GM03348 (cell line): ENCODE measurements at regions not wholly inside any gene's neighbourhood (a gene's known extent, or its start where the extent isn't known, plus 50 kb on each side); places are given as distances from the start of the nearest gene placed in this dataset.

Source experiments
- DNase-seq: peaks from one replicate; pipeline ENCODE4 v3.0.0; 2012; ENCODE audit warnings: low spot score

DNA sequence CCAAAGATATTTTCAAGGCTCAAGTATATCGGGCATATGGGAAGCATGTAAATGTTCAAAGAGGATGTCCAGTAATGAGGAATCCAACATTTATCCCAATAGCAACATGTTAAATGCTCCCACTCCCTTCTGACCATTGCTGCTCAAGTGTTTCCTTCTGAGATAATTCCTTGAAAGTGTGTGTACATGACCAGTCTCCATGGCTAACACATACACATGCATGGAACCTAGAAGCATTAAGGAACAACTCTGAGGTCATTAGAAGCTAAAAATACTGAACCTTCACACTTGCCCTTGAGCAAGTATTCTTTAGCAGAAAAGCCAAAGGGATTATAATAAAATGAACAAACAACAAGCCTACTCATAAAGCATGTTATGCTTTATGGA is 433.8 kb upstream of the TCF4 start:
- no peak for DNase-seq

GRCh38 chr18:56021136-56021808 is 433.3 kb upstream of the TCF4 start:
- peak; percentile 8 for DNase-seq

- no peak for DNase-seq
Measured at GRCh38 chr18:56019908-56020307, 431.9 kb upstream of the TCF4 start.

GRCh38 chr18:56019156-56019555 is 431.2 kb upstream of the TCF4 start:
- DNase-seq: no peak

GRCh38 chr18:56009411-56009810 is 421.4 kb upstream of the TCF4 start:
- DNase-seq: no peak

DNA sequence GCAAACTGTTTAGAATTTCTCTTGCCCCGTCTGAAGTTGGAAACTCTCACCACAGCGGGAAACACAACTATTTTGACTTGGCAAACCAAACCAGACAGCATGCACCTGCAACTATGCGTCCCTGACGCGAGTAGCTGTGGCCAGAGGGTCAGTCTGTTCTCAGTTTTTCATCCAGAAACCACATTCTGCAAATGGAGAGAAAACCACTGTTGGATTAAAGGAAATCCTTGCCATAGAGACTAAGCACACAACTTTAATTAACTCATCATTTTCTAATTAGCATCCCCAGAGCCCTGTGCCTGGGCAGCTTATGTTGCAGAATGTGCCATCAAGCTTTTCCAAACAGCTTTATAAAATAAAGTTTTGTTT is 415.7 kb upstream of the TCF4 start:
- DNase-seq: no peak

- DNase-seq: no peak
Measured at GRCh38 chr18:56003009-56003719, 415.2 kb upstream of the TCF4 start.

GRCh38 chr18:56001576-56001975 is 413.6 kb upstream of the TCF4 start:
- no peak for DNase-seq

- DNase-seq: no peak
Measured at GRCh38 chr18:56000041-56000440, 412.0 kb upstream of the TCF4 start.

- peak; percentile 34 for DNase-seq
Measured at GRCh38 chr18:55999641-56000040, 411.6 kb upstream of the TCF4 start.

- no peak for DNase-seq
Measured at GRCh38 chr18:55998801-55999385, 410.9 kb upstream of the TCF4 start.

DNA sequence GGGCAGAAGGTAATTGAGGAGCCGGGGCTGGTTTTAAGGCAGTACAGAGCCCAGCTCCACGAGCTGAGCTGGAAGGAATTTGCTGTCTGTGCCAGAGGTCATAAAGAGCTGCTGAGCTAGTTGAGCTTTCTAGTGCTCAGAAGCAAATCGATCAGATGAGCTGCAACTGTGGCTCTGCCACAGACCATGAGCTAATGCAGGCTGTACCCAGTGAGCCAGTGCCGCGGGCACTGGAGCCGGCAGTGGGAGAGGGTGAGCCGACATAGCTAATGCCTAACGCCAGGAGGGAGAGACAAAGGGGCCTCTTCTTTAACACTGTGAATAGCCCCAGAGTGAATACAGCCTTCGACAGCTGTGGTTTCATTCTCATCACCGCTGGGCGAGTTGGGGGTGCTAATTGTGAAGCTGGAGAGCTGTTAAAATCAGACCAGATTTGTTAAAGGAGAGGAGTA is 410.1 kb upstream of the TCF4 start:
- DNase-seq: peak; percentile 73

DNA sequence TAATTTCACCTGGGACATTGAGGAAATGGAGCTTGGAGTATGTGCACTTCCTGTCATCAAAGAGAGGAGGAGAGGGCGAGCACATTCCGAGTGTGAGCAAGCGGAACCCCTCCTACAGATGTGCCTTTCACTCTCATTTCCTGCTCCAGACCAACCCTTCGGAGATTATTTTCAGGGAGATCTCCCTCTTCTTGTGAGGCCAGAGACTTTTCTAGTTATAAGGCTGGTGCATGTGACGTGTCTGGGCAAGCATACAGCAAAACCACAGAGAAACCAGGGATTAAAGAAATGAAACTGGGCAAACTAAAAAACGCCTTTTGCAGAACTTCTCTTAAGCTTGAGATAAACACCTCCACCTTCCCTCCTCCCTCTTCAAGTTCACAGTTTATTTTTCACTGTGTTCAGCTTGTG is 409.2 kb upstream of the TCF4 start:
- no peak for DNase-seq

DNA sequence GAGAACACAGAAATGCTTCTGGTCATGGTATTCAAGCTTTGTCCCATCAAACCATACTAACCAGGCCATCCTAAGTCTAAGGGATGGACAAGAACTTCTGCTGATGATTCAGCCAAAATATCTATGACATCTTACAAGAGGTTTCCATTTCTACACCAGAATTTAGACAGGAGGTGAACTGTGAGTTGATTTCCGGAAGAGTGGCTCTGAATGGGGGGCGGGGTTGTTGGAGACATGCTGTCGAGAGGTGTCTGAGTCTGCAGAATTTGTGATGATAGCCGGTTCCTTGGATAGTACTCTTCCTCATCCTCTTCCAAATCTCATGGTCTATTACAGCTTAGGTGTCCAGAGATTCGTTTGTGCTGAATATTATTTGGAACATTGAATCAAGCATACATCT is 408.7 kb upstream of the TCF4 start:
- DNase-seq: no peak

- DNase-seq: no peak
Measured at GRCh38 chr18:55990186-55990585, 402.2 kb upstream of the TCF4 start.

DNA sequence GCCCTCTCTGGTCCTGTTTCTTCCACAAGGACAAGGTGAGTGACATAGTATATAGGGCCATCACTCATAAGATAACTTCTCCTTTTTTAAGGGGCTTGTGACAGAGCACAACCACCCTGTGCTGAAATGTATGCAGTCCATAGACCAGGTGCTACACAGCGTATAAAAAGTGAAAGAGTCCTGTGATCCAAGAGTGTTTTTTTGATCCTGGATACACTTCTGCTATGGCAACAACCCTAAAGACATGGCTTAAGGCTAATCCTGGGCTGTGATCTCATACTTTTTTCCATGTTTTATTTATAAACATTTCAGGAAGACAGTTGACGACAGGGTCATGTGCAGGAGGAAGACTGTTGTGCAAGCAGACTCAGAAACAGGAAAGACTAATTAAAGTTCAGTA is 400.5 kb upstream of the TCF4 start:
- no peak for DNase-seq

DNA sequence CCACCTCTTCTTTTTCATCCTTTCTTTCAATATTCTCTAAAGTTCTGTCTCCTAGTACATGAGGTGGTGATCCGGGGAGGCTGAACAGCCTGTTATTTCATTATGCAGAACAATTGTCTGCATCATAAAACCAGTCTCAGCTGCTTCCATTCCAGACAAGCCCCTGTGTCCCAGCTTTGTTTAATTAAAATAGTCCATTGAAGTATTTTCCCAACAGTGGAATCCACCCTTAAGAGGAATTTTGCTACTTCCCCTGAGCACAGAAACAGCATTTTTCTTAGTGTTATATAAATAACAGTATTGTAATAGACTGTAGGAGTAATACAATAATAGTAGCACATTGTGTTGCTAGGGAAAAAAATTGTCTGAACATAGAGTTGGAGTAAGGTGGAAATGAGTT is 395.4 kb upstream of the TCF4 start:
- DNase-seq: peak; percentile 35

GRCh38 chr18:55982992-55983391 is 395.0 kb upstream of the TCF4 start:
- DNase-seq: peak; percentile 13

GRCh38 chr18:55981712-55982475 is 393.9 kb upstream of the TCF4 start:
- DNase-seq: no peak

DNA sequence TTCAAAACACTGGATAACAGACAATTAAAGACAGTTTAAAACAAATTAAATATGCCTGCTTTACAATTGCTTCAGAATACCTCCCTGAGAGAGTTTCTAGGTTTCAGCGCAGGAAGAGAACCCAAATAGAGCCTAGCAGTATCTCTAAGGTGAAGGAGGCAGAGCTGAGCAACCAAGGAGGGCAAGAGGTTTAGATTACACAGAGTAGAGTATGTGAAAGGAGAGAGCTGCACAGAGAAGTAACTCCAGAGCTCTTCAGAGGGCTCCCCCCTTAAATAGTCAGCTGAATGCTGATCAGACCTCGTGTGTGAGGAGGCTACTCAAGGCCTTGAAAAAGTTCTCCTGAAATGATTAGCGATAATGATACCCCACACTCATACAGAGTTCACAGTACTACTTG is 386.5 kb upstream of the TCF4 start:
- DNase-seq: no peak

- peak; percentile 53 for DNase-seq
Measured at GRCh38 chr18:55968550-55968949, 380.6 kb upstream of the TCF4 start.

DNA sequence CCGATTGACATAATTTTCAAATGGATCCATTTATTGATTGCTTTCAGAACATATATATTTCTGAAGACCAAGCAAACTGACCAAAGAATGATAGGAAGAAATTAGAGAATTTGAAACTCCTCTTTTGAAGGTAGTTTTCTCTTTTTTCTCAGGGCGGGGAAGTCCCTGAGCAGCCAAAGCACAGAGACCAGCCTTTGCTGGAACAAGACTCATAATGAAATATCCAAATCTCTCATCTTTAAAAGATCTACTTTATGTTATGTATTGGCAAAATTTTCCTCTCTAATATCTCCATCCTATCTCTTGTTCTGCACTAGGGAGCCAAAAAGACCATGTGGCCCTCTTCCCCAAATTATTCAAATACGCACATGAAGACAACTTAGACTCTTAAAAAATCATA is 379.0 kb upstream of the TCF4 start:
- DNase-seq: no peak

GRCh38 chr18:55964171-55964570 is 376.2 kb upstream of the TCF4 start:
- no peak for DNase-seq
